ENCODE measurements at regions not wholly inside any gene's neighbourhood (a gene's known extent, or its start where the extent isn't known, plus 50 kb on each side); places are given as distances from the start of the nearest gene placed in this dataset.

DNA sequence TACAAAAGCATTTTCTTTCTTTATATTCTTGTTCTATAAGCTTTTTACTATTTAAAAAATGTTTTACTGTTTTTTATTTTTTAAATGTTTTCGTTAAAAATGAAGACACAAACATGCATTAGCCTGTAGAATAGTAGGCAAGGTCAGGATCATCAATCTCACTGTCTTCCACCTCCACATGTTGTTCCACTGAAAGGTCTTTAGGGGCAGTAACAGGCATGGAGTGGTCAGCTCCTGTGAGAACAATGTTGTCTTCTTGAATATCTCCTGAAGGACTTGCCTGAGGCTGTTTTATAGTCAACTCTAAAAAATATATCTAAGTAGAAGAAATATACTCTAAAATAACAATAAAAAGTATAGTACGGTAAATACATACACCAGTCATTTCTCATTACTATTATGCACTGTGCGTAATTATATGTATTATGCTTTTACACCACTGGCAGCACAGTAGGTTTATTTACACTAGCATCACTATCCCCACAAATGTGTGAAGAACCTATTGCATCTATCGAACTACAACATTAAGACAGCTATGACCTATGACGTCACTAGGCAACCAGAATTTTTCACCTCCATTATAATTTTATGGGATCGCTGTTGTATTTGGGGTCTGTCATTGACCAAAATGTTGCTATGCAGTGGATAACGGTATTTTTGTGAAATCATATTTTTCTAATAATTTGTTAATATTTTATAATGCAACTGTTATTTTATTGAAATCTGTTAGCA, 764.3 kb downstream of the METTL4 start:
- TF ChIP-seq, protein P1, sequence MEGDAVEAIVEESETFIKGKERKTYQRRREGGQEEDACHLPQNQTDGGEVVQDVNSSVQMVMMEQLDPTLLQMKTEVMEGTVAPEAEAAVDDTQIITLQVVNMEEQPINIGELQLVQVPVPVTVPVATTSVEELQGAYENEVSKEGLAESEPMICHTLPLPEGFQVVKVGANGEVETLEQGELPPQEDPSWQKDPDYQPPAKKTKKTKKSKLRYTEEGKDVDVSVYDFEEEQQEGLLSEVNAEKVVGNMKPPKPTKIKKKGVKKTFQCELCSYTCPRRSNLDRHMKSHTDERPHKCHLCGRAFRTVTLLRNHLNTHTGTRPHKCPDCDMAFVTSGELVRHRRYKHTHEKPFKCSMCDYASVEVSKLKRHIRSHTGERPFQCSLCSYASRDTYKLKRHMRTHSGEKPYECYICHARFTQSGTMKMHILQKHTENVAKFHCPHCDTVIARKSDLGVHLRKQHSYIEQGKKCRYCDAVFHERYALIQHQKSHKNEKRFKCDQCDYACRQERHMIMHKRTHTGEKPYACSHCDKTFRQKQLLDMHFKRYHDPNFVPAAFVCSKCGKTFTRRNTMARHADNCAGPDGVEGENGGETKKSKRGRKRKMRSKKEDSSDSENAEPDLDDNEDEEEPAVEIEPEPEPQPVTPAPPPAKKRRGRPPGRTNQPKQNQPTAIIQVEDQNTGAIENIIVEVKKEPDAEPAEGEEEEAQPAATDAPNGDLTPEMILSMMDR (IDR thresholded peaks at IDR 0.05; ENCODE audit: insufficient read depth, low read length), result no peak
- no peak for TF ChIP-seq REST (IDR thresholded peaks at IDR 0.05; ENCODE audit: insufficient replicate concordance, low read depth)
- no peak for TF ChIP-seq GABPA (IDR thresholded peaks at IDR 0.05; ENCODE audit: low read depth)

All from HL-60 (cell line).